GM12874 (cell line): ENCODE measurements at regions not wholly inside any gene's neighbourhood (a gene's known extent, or its start where the extent isn't known, plus 50 kb on each side); places are given as distances from the start of the nearest gene placed in this dataset.

Experiments
- CTCF ChIP-seq: IDR thresholded peaks from 2 replicates; pipeline ENCODE4 v1.5.1; 2011; ENCODE audit warnings: low read depth, mild to moderate bottlenecking, control low read depth, low read length, moderate library complexity; ENCODE audit not compliant: insufficient read depth

- no peak for TF ChIP-seq CTCF
Measured at GRCh38 chr3:170766823-170767575, 103.0 kb downstream of the RPL22L1 start.

GRCh38 chr3:170766253-170766652, 103.7 kb downstream of the RPL22L1 start:
- no peak for TF ChIP-seq CTCF

- TF ChIP-seq CTCF = no peak
Measured at GRCh38 chr3:170765419-170766078, 104.4 kb downstream of the RPL22L1 start.

GRCh38 chr3:170764017-170764416, 106.0 kb downstream of the RPL22L1 start:
- no peak for TF ChIP-seq CTCF

GRCh38 chr3:170762064-170762463, 107.9 kb downstream of the RPL22L1 start:
- no peak for TF ChIP-seq CTCF

- TF ChIP-seq CTCF = no peak
Measured at GRCh38 chr3:170761103-170761502, 108.9 kb downstream of the RPL22L1 start.

- no peak for TF ChIP-seq CTCF
Measured at GRCh38 chr3:170760174-170760526, 109.8 kb downstream of the RPL22L1 start.
